Fibroblast of lung (primary cell): ENCODE measurements at regions not wholly inside any gene's neighbourhood (a gene's known extent, or its start where the extent isn't known, plus 50 kb on each side); places are given as distances from the start of the nearest gene placed in this dataset.
A peak's percentile ranks its signal among the peaks of the same experiment; 100 is the strongest.

Experiments
- DNase-seq, 2 donors: peaks; one replicate each; pipeline versions ENCODE4 v3.0.0 to v3.0.0-alpha.2; 2010; ENCODE audit warnings: low read depth in 2 of 2
- H2AFZ ChIP-seq: 2 replicates; pipeline ENCODE4 v1.5.1; 2012; ENCODE audit warnings: low read length, control low read depth, inconsistent platforms
- H3K27ac ChIP-seq: 2 replicates; pipeline ENCODE4 v1.5.1; 2011; ENCODE audit warnings: low read length, control low read depth; ENCODE audit not compliant: insufficient read depth
- H3K27me3 ChIP-seq: 2 replicates; pipeline ENCODE4 v1.5.1; 2011; ENCODE audit warnings: mild to moderate bottlenecking, low read length; ENCODE audit not compliant: control insufficient read depth, insufficient read depth
- H3K36me3 ChIP-seq: 2 replicates; pipeline ENCODE4 v1.5.1; 2011; ENCODE audit warnings: low read length; ENCODE audit not compliant: control insufficient read depth, insufficient read depth
- H3K4me1 ChIP-seq: 2 replicates; pipeline ENCODE4 v1.5.1; 2011; ENCODE audit warnings: low read length; ENCODE audit not compliant: control insufficient read depth, insufficient read depth; ENCODE audit errors: extremely low read depth
- H3K4me2 ChIP-seq: 2 replicates; pipeline ENCODE4 v1.5.1; 2011; ENCODE audit warnings: low read length, control low read depth; ENCODE audit not compliant: insufficient read depth; ENCODE audit errors: extremely low read depth
- H3K4me3 ChIP-seq, 4 experiments: fragments of 200-600 bp in 1 of 4; sonication (generic) in 1 of 4; replicated peaks in 1 of 4; 2 replicates each; pipeline ENCODE4 v1.5.1; 2011 to 2016; ENCODE audit warnings: low read length in 4 of 4, low read depth in 3 of 4, mild to moderate bottlenecking in 3 of 4, control low read depth in 2 of 4, inconsistent platforms in 1 of 4, mixed read lengths in 1 of 4; ENCODE audit not compliant: insufficient read depth in 1 of 4; ENCODE audit errors: control extremely low read depth in 1 of 4
- H3K79me2 ChIP-seq: 2 replicates; pipeline ENCODE4 v1.5.1; 2012; ENCODE audit warnings: mild to moderate bottlenecking, low read length, inconsistent platforms; ENCODE audit not compliant: control insufficient read depth, insufficient read depth
- H3K9ac ChIP-seq: 2 replicates; pipeline ENCODE4 v1.5.1; 2011; ENCODE audit warnings: mild to moderate bottlenecking, low read length, control low read depth; ENCODE audit not compliant: insufficient read depth
- H3K9me3 ChIP-seq: 2 replicates; pipeline ENCODE4 v1.5.1; 2012; ENCODE audit warnings: low read depth, low read length; ENCODE audit not compliant: control insufficient read depth, insufficient read depth
- H4K20me1 ChIP-seq: 2 replicates; pipeline ENCODE4 v1.5.1; 2011; ENCODE audit warnings: low read length; ENCODE audit not compliant: control insufficient read depth, insufficient read depth; ENCODE audit errors: extremely low read depth
- CTCF ChIP-seq, 2 donors: IDR thresholded peaks in 1 of 2; conservative IDR thresholded peaks in 1 of 2; 1 replicate in 1 of 2; 2 replicates in 1 of 2; pipeline ENCODE4 v1.5.1; 2011 to 2012; ENCODE audit warnings: low read length in 2 of 2, control low read depth in 1 of 2, inconsistent platforms in 1 of 2, low read depth in 1 of 2, mild to moderate bottlenecking in 1 of 2
- EZH2 ChIP-seq: IDR thresholded peaks from 2 replicates; pipeline ENCODE4 v1.5.1; 2012; ENCODE audit warnings: low read length, control low read depth, mild to moderate bottlenecking; ENCODE audit errors: missing control alignments

GRCh38 chr3:70811880-70812279 is 499.4 kb upstream of the MDFIC2 start:
- TF ChIP-seq CTCF (conservative IDR thresholded peaks at IDR 0.05 in 1 of 2, IDR thresholded peaks at IDR 0.05 in 1 of 2; ENCODE audit: low read depth in 1 of 2, low read length in 2 of 2) (no peak), EZH2 (no peak)
- Histone ChIP-seq H4K20me1 (no peaks in the 10 kb centered on the region), H3K36me3 (no peaks in the 10 kb centered on the region), H3K27me3 (no peaks in the 10 kb centered on the region), H3K4me3 (no peak overlapping the region), H3K9me3 (no peaks in the 10 kb centered on the region), H3K79me2 (no peaks in the 10 kb centered on the region), H3K9ac (no peak overlapping the region), H2AFZ (no peak overlapping the region), H3K4me1 (no peaks in the 10 kb centered on the region), H3K27ac (no peak overlapping the region), H3K4me2 (no peak overlapping the region)
- DNase-seq = peak; percentile 81 to 91

- no peak for DNase-seq
- Histone ChIP-seq H3K9me3 (no peaks in the 10 kb centered on the region), H3K27me3 (no peaks in the 10 kb centered on the region), H3K79me2 (no peaks in the 10 kb centered on the region), H4K20me1 (no peaks in the 10 kb centered on the region), H3K27ac (no peak overlapping the region), H3K9ac (no peak overlapping the region), H3K4me1 (no peaks in the 10 kb centered on the region), H3K4me2 (no peak overlapping the region), H2AFZ (no peak overlapping the region), H3K36me3 (no peaks in the 10 kb centered on the region), H3K4me3 (no peak overlapping the region)
- TF ChIP-seq EZH2 (no peak), CTCF (conservative IDR thresholded peaks at IDR 0.05 in 1 of 2, IDR thresholded peaks at IDR 0.05 in 1 of 2; ENCODE audit: low read depth in 1 of 2, low read length in 2 of 2) (no peak)
Measured at GRCh38 chr3:70808881-70809280, 496.4 kb upstream of the MDFIC2 start.

GRCh38 chr3:70806556-70806955 is 494.1 kb upstream of the MDFIC2 start:
- Histone ChIP-seq H3K9ac (no peak overlapping the region), H3K4me2 (no peak overlapping the region), H3K4me1 (no peaks in the 10 kb centered on the region), H3K79me2 (no peaks in the 10 kb centered on the region), H3K27ac (no peak overlapping the region), H3K9me3 (no peaks in the 10 kb centered on the region), H2AFZ (no peak overlapping the region), H3K4me3 (no peak overlapping the region), H3K36me3 (no peaks in the 10 kb centered on the region), H3K27me3 (no peaks in the 10 kb centered on the region), H4K20me1 (no peaks in the 10 kb centered on the region)
- no peak for DNase-seq
- TF ChIP-seq CTCF (conservative IDR thresholded peaks at IDR 0.05 in 1 of 2, IDR thresholded peaks at IDR 0.05 in 1 of 2; ENCODE audit: low read depth in 1 of 2, low read length in 2 of 2) (no peak), EZH2 (no peak)
